Umbilical cord (tissue), 1 donor: ENCODE measurements at regions not wholly inside any gene's neighbourhood (a gene's known extent, or its start where the extent isn't known, plus 50 kb on each side); places are given as distances from the start of the nearest gene placed in this dataset.
"Not testable (repeated sequence)": the region's sequence is repeated elsewhere in the genome, so short reads cannot be mapped to it uniquely, and the experiment has no call there.

Experiments used
- DNase-seq: peaks from one replicate; pipeline ENCODE4 v3.0.0-alpha.2; 2015; ENCODE audit warnings: low spot score

- not testable (repeated sequence) for DNase-seq
These were observed 121.1 kb upstream of the SESTD1 start for GRCh38 chr2:179385756-179386155.

- no peak for DNase-seq
These were observed 119.3 kb upstream of the SESTD1 start for GRCh38 chr2:179383975-179384374.

- no peak for DNase-seq
These were observed 112.7 kb upstream of the SESTD1 start for GRCh38 chr2:179377296-179377695.

GRCh38 chr2:179376881-179377280 is 112.2 kb upstream of the SESTD1 start:
- no peak for DNase-seq

GRCh38 chr2:179373816-179374215 is 109.2 kb upstream of the SESTD1 start:
- DNase-seq, result no peak

- not testable (repeated sequence) for DNase-seq
These were observed 100.9 kb upstream of the SESTD1 start for GRCh38 chr2:179365561-179365960.

GRCh38 chr2:179355881-179356280 is 91.2 kb upstream of the SESTD1 start:
- DNase-seq, result peak; percentile 84

GRCh38 chr2:179354739-179355537 is 90.3 kb upstream of the SESTD1 start:
- DNase-seq, result no peak

- DNase-seq, result no peak
These were observed 89.7 kb upstream of the SESTD1 start for GRCh38 chr2:179354296-179354695.

GRCh38 chr2:179352181-179352580 is 87.5 kb upstream of the SESTD1 start:
- DNase-seq, result no peak

GRCh38 chr2:179351057-179351456 is 86.4 kb upstream of the SESTD1 start:
- DNase-seq, result no peak

- DNase-seq, result no peak
These were observed 85.2 kb upstream of the SESTD1 start for GRCh38 chr2:179349670-179350303.

GRCh38 chr2:179348906-179349305 is 84.3 kb upstream of the SESTD1 start:
- DNase-seq, result peak; percentile 76

- DNase-seq, result no peak
These were observed 80.3 kb upstream of the SESTD1 start for GRCh38 chr2:179344970-179345369.

GRCh38 chr2:179344280-179344964 is 79.8 kb upstream of the SESTD1 start:
- peak; percentile 69 for DNase-seq

GRCh38 chr2:179343945-179344279 is 79.3 kb upstream of the SESTD1 start:
- DNase-seq, result no peak

GRCh38 chr2:179341152-179341866 is 76.7 kb upstream of the SESTD1 start:
- DNase-seq, result no peak

GRCh38 chr2:179340678-179341077 is 76.0 kb upstream of the SESTD1 start:
- no peak for DNase-seq

GRCh38 chr2:179338681-179339080 is 74.0 kb upstream of the SESTD1 start:
- DNase-seq, result peak; percentile 12

GRCh38 chr2:179336782-179337534 is 72.3 kb upstream of the SESTD1 start:
- DNase-seq, result peak; percentile 89

GRCh38 chr2:179335732-179336131 is 71.1 kb upstream of the SESTD1 start:
- DNase-seq, result no peak
